ENCODE measurements at regions not wholly inside any gene's neighbourhood (a gene's known extent, or its start where the extent isn't known, plus 50 kb on each side); places are given as distances from the start of the nearest gene placed in this dataset.

DNA sequence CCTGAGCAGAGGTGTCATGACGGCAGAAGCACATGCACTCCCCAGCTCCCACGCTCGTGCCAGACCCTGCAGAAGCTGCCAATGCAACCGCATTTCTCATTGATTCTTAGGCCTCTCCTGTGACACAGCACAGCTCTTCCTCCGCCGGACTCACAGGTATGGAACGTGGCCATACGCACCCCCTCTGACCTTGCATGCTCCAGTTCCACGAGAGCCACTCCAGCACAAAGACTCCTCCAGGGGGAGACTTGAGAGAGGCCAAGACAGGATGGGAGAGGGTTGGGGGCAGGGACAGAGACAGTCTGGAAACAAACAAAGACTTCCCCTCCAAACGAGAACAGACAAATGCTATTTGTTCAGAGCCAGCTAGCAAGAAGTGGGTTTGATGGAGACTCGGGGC lies 124.3 kb upstream of the PPP2R2D start:
- Histone ChIP-seq H3K36me3 (ENCODE audit: control insufficient read depth in 2 of 2, insufficient read depth in 2 of 2, low read length in 1 of 2) (no peaks in the 10 kb centered on the region), H3K27ac (ENCODE audit: control insufficient read depth, insufficient read depth) (no peak overlapping the region), H2AFZ (ENCODE audit: control insufficient read depth, low read depth, low read length) (no peak overlapping the region), H4K20me1 (ENCODE audit: control insufficient read depth, insufficient read depth) (no peaks in the 10 kb centered on the region), H3K4me2 (ENCODE audit: control insufficient read depth, insufficient read depth) (no peak overlapping the region), H3K4me1 (ENCODE audit: control insufficient read depth, insufficient read depth, low read length) (no peaks in the 10 kb centered on the region), H3K9me3 (replicated peaks; ENCODE audit: control insufficient read depth, insufficient read depth, low read length) (peaks cover 9% of the 10 kb centered on the region; the same call in 1 of the 3 replicates), H3K9ac (ENCODE audit: control insufficient read depth, insufficient read depth, low read length) (no peak overlapping the region), H3K79me2 (ENCODE audit: control insufficient read depth, insufficient read depth, low read length) (no peaks in the 10 kb centered on the region), H3K27me3 (replicated peaks in 1 of 2; ENCODE audit: control insufficient read depth in 2 of 2, insufficient read depth in 2 of 2, low read length in 1 of 2) (no peaks in the 10 kb centered on the region), H3K4me3 (no peak overlapping the region)
- intact Hi-C loops (cut with micrococcal nuclease; ENCODE audit: unreplicated experiment) (no loop called here), in situ Hi-C loops (cut with MboI) (no loop called here)
- ChIA-PET CTCF (no interaction called here), POLR2A (no interaction called here), RAD21 (ENCODE audit: unreplicated experiment) (no interaction called here), SMC1A (ENCODE audit: uncharacterized antibody, unreplicated experiment) (no interaction called here)
- FAIRE-seq (no peak), DNase-seq (ENCODE audit: low read depth, low spot score) (no peak), ATAC-seq (no peak)
- TF ChIP-seq ZBED1 (IDR thresholded peaks at IDR 0.05; ENCODE audit: borderline replicate concordance) = no peak
- no peak for TF ChIP-seq SMAD1 (IDR thresholded peaks at IDR 0.05; ENCODE audit: low read depth, partially characterized antibody)
- TF ChIP-seq ASH2L (IDR thresholded peaks at IDR 0.05; ENCODE audit: borderline replicate concordance, low read depth) = no peak
- TF ChIP-seq ZNF384 (IDR thresholded peaks at IDR 0.05; ENCODE audit: borderline replicate concordance, low read depth, low read length) = no peak
- TF ChIP-seq NFYB (IDR thresholded peaks at IDR 0.05; ENCODE audit: insufficient read depth, low read depth, low read length) = no peak
- TF ChIP-seq MYC (IDR thresholded peaks at IDR 0.05; ENCODE audit: insufficient read depth, insufficient read length, insufficient replicate concordance, low read length, severe bottlenecking) = no peak
- WGBS (ENCODE audit: insufficient coverage, insufficient replicate concordance, low lambda C conversion rate, missing lambda C conversion rate) = 27% methylated on average over 11 of the region's 11 CpGs
- no TSS peak for BruUV-seq (replicated peaks)

DNA sequence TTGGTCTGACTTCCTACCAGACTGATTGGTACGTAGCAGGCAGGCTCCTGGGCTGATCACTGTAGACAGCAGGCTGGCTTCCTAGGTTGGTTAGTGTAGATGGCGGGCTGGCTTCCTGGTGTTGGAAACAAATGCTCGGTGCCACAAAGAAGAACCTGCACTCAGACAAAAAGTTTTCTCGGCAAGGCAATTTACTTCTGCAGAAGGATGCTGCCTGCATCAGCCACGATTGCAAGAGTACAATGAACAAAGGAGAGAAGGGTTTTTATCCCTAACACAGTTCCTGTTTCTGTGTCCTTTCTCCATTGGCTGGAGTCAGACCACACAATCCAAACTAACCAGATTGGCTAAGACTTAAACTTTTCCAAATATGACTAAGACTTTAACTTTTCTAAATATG lies 123.6 kb upstream of the PPP2R2D start:
- Histone ChIP-seq H3K4me2 (ENCODE audit: control insufficient read depth, insufficient read depth) (no peak overlapping the region), H2AFZ (ENCODE audit: control insufficient read depth, low read depth, low read length) (no peak overlapping the region), H3K9me3 (replicated peaks; ENCODE audit: control insufficient read depth, insufficient read depth, low read length) (peaks cover 9% of the 10 kb centered on the region; the same call in 1 of the 3 replicates), H3K79me2 (ENCODE audit: control insufficient read depth, insufficient read depth, low read length) (no peaks in the 10 kb centered on the region), H3K4me1 (ENCODE audit: control insufficient read depth, insufficient read depth, low read length) (no peaks in the 10 kb centered on the region), H3K4me3 (no peak overlapping the region), H3K27me3 (replicated peaks in 1 of 2; ENCODE audit: control insufficient read depth in 2 of 2, insufficient read depth in 2 of 2, low read length in 1 of 2) (no peaks in the 10 kb centered on the region), H3K36me3 (ENCODE audit: control insufficient read depth in 2 of 2, insufficient read depth in 2 of 2, low read length in 1 of 2) (no peaks in the 10 kb centered on the region), H4K20me1 (ENCODE audit: control insufficient read depth, insufficient read depth) (no peaks in the 10 kb centered on the region), H3K27ac (ENCODE audit: control insufficient read depth, insufficient read depth) (no peak overlapping the region), H3K9ac (ENCODE audit: control insufficient read depth, insufficient read depth, low read length) (no peak overlapping the region)
- peak; percentile 95 for TF ChIP-seq CBX5 (IDR thresholded peaks at IDR 0.05; ENCODE audit: low read depth)
- TF ChIP-seq, protein P1, sequence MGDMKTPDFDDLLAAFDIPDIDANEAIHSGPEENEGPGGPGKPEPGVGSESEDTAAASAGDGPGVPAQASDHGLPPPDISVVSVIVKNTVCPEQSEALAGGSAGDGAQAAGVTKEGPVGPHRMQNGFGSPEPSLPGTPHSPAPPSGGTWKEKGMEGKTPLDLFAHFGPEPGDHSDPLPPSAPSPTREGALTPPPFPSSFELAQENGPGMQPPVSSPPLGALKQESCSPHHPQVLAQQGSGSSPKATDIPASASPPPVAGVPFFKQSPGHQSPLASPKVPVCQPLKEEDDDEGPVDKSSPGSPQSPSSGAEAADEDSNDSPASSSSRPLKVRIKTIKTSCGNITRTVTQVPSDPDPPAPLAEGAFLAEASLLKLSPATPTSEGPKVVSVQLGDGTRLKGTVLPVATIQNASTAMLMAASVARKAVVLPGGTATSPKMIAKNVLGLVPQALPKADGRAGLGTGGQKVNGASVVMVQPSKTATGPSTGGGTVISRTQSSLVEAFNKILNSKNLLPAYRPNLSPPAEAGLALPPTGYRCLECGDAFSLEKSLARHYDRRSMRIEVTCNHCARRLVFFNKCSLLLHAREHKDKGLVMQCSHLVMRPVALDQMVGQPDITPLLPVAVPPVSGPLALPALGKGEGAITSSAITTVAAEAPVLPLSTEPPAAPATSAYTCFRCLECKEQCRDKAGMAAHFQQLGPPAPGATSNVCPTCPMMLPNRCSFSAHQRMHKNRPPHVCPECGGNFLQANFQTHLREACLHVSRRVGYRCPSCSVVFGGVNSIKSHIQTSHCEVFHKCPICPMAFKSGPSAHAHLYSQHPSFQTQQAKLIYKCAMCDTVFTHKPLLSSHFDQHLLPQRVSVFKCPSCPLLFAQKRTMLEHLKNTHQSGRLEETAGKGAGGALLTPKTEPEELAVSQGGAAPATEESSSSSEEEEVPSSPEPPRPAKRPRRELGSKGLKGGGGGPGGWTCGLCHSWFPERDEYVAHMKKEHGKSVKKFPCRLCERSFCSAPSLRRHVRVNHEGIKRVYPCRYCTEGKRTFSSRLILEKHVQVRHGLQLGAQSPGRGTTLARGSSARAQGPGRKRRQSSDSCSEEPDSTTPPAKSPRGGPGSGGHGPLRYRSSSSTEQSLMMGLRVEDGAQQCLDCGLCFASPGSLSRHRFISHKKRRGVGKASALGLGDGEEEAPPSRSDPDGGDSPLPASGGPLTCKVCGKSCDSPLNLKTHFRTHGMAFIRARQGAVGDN (IDR thresholded peaks at IDR 0.05) = no peak
- in situ Hi-C loops (cut with MboI) (no loop called here), intact Hi-C loops (cut with micrococcal nuclease; ENCODE audit: unreplicated experiment) (no loop called here)
- CTCF ChIA-PET = no interaction called here
- no peak for FAIRE-seq
- DNase-seq (ENCODE audit: low read depth, low spot score) = no peak
- no peak for ATAC-seq
- SMC1A ChIA-PET (ENCODE audit: uncharacterized antibody, unreplicated experiment) = no interaction called here
- RAD21 ChIA-PET (ENCODE audit: unreplicated experiment) = no interaction called here
- POLR2A ChIA-PET = no interaction called here
- WGBS (ENCODE audit: insufficient coverage, insufficient replicate concordance, low lambda C conversion rate, missing lambda C conversion rate) = 21% methylated on average over 5 of the region's 5 CpGs
- BruUV-seq (replicated peaks) = no TSS peak
